IMR-90 (cell line): ENCODE measurements at regions not wholly inside any gene's neighbourhood (a gene's known extent, or its start where the extent isn't known, plus 50 kb on each side); places are given as distances from the start of the nearest gene placed in this dataset.

Source experiments
- ATAC-seq: fragments of 200-7000 bp; cut with Tn5 transposase; 2 replicates; pipeline ENCODE4 v1.9.1; 2020; ENCODE audit warnings: low read depth, mild to moderate bottlenecking, moderate library complexity
- BruUV-seq: library from RNA; stranded (reverse); fragments of 400-500 nt; replicated peaks from 2 replicates; lab custom pipeline; 2021; lab: Mats Ljungman, UMichigan
- CTCF ChIA-PET: fragments of 300-600 bp; formaldehyde crosslinking; extraction: SDS; loops from one replicate; lab custom pipeline; 2021; ENCODE audit warnings: antibody characterized with exemption; lab: Yijun Ruan, JAX
- POLR2A ChIA-PET: fragments of 300-600 bp; sonication (Branson Sonifier 250); formaldehyde crosslinking; loops from one replicate; lab custom pipeline; 2022; ENCODE audit warnings: antibody characterized with exemption; ENCODE audit not compliant: unreplicated experiment; lab: Charles Lee
- DNase-seq: peaks from one replicate; pipeline ENCODE4 v3.0.0; 2013
- H2AFZ ChIP-seq: replicated peaks from 2 replicates; pipeline ENCODE3; 2013; ENCODE audit warnings: low read length, mild to moderate bottlenecking; ENCODE audit not compliant: poor library complexity
- H2AK5ac ChIP-seq: 2 replicates; pipeline ENCODE4 v1.6.1; 2013; ENCODE audit warnings: low read depth, low read length, inconsistent platforms
- H2AK9ac ChIP-seq: replicated peaks from 2 replicates; pipeline ENCODE3; 2013; ENCODE audit warnings: mild to moderate bottlenecking, low read depth, low read length, moderate library complexity; ENCODE audit not compliant: poor library complexity
- H2BK120ac ChIP-seq: 2 replicates; pipeline ENCODE4 v1.6.1; 2013; ENCODE audit warnings: low read depth, low read length, inconsistent platforms
- H2BK15ac ChIP-seq: 3 replicates; pipeline ENCODE4 v1.6.1; 2013; ENCODE audit warnings: low read depth, low read length, inconsistent platforms
- H2BK20ac ChIP-seq: 2 replicates; pipeline ENCODE4 v1.6.1; 2013; ENCODE audit warnings: low read depth, mild to moderate bottlenecking, inconsistent platforms, low read length, moderate library complexity
- H2BK5ac ChIP-seq: 2 replicates; pipeline ENCODE4 v1.6.1; 2013; ENCODE audit warnings: mild to moderate bottlenecking, low read depth, low read length, inconsistent platforms; ENCODE audit not compliant: poor library complexity, severe bottlenecking
- H3K14ac ChIP-seq: replicated peaks from 2 replicates; pipeline ENCODE4 v1.6.1; 2013; ENCODE audit warnings: low read depth, low read length, inconsistent platforms
- H3K18ac ChIP-seq: 2 replicates; pipeline ENCODE4 v1.6.1; 2013; ENCODE audit warnings: low read depth, low read length, control low read depth
- H3K23ac ChIP-seq: 2 replicates; pipeline ENCODE4 v1.6.1; 2013; ENCODE audit warnings: low read depth, low read length, inconsistent platforms
- H3K27ac ChIP-seq: 2 replicates; pipeline ENCODE4 v1.5.1; 2013; ENCODE audit warnings: mild to moderate bottlenecking, control low read depth, low read length; ENCODE audit not compliant: insufficient read depth
- H3K27me3 ChIP-seq: 2 replicates; pipeline ENCODE4 v1.6.1; 2013; ENCODE audit warnings: low read length; ENCODE audit not compliant: control insufficient read depth, insufficient read depth
- H3K36me3 ChIP-seq: 2 replicates; pipeline ENCODE4 v1.6.1; 2013; ENCODE audit warnings: low read length, mixed read lengths; ENCODE audit not compliant: control insufficient read depth, insufficient read depth
- H3K4ac ChIP-seq: 2 replicates; pipeline ENCODE4 v1.6.1; 2013; ENCODE audit warnings: low read depth, low read length, inconsistent platforms
- H3K4me1 ChIP-seq: 2 replicates; pipeline ENCODE4 v1.6.1; 2013; ENCODE audit warnings: low read length, mixed read lengths; ENCODE audit not compliant: control insufficient read depth, insufficient read depth
- H3K4me2 ChIP-seq: 2 replicates; pipeline ENCODE4 v1.6.1; 2013; ENCODE audit warnings: low read depth, mild to moderate bottlenecking, control low read depth, low read length, moderate library complexity
- H3K4me3 ChIP-seq: 2 replicates; pipeline ENCODE4 v1.5.1; 2013; ENCODE audit warnings: low read depth, mild to moderate bottlenecking, control low read depth, low read length, moderate library complexity; ENCODE audit not compliant: insufficient read depth
- H3K56ac ChIP-seq: 2 replicates; pipeline ENCODE4 v1.6.1; 2013; ENCODE audit warnings: low read length, inconsistent platforms; ENCODE audit not compliant: insufficient read depth; ENCODE audit errors: extremely low read depth
- H3K79me1 ChIP-seq, 2 experiments: 2 replicates each; pipeline ENCODE4 v1.6.1; 2013; ENCODE audit warnings: low read length in 2 of 2, inconsistent platforms in 1 of 2, low read depth in 1 of 2
- H3K9ac ChIP-seq: 2 replicates; pipeline ENCODE4 v1.6.1; 2013; ENCODE audit warnings: low read depth, low read length, control low read depth
- H3K9me1 ChIP-seq: 2 replicates; pipeline ENCODE4 v1.6.1; 2013; ENCODE audit warnings: low read length, inconsistent platforms; ENCODE audit not compliant: insufficient read depth
- H3K9me3 ChIP-seq: 2 replicates; pipeline ENCODE4 v1.6.1; 2013; ENCODE audit warnings: low read length; ENCODE audit not compliant: control insufficient read depth, insufficient read depth
- H4K20me1 ChIP-seq: 2 replicates; pipeline ENCODE4 v1.6.1; 2013; ENCODE audit warnings: low read length, inconsistent platforms; ENCODE audit not compliant: insufficient read depth
- H4K5ac ChIP-seq: 2 replicates; pipeline ENCODE4 v1.6.1; 2013; ENCODE audit warnings: mild to moderate bottlenecking, low read depth, low read length, control low read depth
- H4K8ac ChIP-seq, 2 experiments: 2 replicates each; pipeline ENCODE4 v1.6.1; 2013; ENCODE audit warnings: low read depth in 2 of 2, low read length in 2 of 2, control low read depth in 1 of 2, inconsistent platforms in 1 of 2
- H4K91ac ChIP-seq: 2 replicates; pipeline ENCODE4 v1.6.1; 2013; ENCODE audit warnings: low read depth, low read length, inconsistent platforms; ENCODE audit not compliant: insufficient read depth
- ELK1 ChIP-seq: fragments of 150-350 bp; IDR thresholded peaks from 2 replicates; pipeline ENCODE4 v1.6.1; 2016; ENCODE audit warnings: low read depth, mild to moderate bottlenecking, low read length, moderate library complexity, borderline replicate concordance
- WGBS, 2 experiments: methylation state at CpG; one replicate each; pipeline versions ENCODE4 v1.1.5 to v1.1.7; 2013; ENCODE audit warnings: missing lambda C conversion rate in 2 of 2; ENCODE audit not compliant: insufficient read length in 1 of 2; ENCODE audit errors: extremely low coverage in 2 of 2; 5-methylcytosine and 5-hydroxymethylcytosine counted together
- dilution Hi-C: fragments of 300-500 bp; cut with HindIII; formaldehyde crosslinking; loops from one replicate; pipeline ENCODE4 v1.14.3; 2018; ENCODE audit warnings: low sequenced_read_pairs; ENCODE audit not compliant: unreplicated experiment
- in situ Hi-C: fragments of 300-500 bp; cut with MboI; formaldehyde crosslinking; loops from 3 replicates; pipeline ENCODE4 v1.14.3; 2019; ENCODE audit warnings: low sequenced_read_pairs, inconsistent platforms, mixed read lengths
- intact Hi-C: fragments of 100-400 bp; cut with micrococcal nuclease; formaldehyde crosslinking; loops from 2 replicates; pipeline ENCODE4 v1.10.0; 2022

- H3K4me3 ChIP-seq: no peak overlapping the region
- intact Hi-C loops: no loop called here
- peak overlapping the region; percentile 75; the same call in 1 of the 2 replicates for H3K4ac ChIP-seq
- H4K8ac ChIP-seq: no peak overlapping the region
- no peak overlapping the region for H4K5ac ChIP-seq
- no TSS peak for BruUV-seq
- H3K9me3 ChIP-seq: no peaks in the 10 kb centered on the region
- H4K20me1 ChIP-seq: no peaks in the 10 kb centered on the region
- H3K14ac ChIP-seq: no peak overlapping the region
- H2BK120ac ChIP-seq: peak overlapping the region; percentile 45; the same call in 1 of the 2 replicates
- no peaks in the 10 kb centered on the region for H3K79me1 ChIP-seq
- H3K56ac ChIP-seq: no peak overlapping the region
- no peak overlapping the region for H3K27ac ChIP-seq
- H2BK5ac ChIP-seq: no peak overlapping the region
- DNase-seq (no peak), ATAC-seq (no peak)
- ChIA-PET CTCF (no interaction called here), POLR2A (no interaction called here)
- no peak overlapping the region for H3K4me2 ChIP-seq
- no peaks in the 10 kb centered on the region for H3K36me3 ChIP-seq
- peak overlapping the region; percentile 50; the same call in 1 of the 2 replicates for H4K91ac ChIP-seq
- TF ChIP-seq ELK1: no peak
- dilution Hi-C loops: no loop called here
- H2AK5ac ChIP-seq: peak overlapping the region; percentile 75; the same call in 1 of the 2 replicates
- H3K27me3 ChIP-seq: no peaks in the 10 kb centered on the region
- in situ Hi-C loops: no loop called here
- H2BK20ac ChIP-seq: peak overlapping the region; percentile 38; the same call in 1 of the 2 replicates
- H2AK9ac ChIP-seq: peak overlapping the region; percentile 22
- H3K18ac ChIP-seq: no peak overlapping the region
- H3K4me1 ChIP-seq: peaks cover 5% of the 10 kb centered on the region; the same call in 1 of the 2 replicates
- peak overlapping the region; percentile 72; the same call in 1 of the 3 replicates for H2BK15ac ChIP-seq
- H3K23ac ChIP-seq: no peak overlapping the region
- 90% methylated on average over 2 of the region's 6 CpGs; no CpG with 5 or more reads in 1 of the 2 experiments for WGBS, 2 experiments
- H2AFZ ChIP-seq: peak overlapping the region; percentile 16
- H3K9me1 ChIP-seq: peaks cover 16% of the 10 kb centered on the region; the same call in 1 of the 2 replicates
- H3K9ac ChIP-seq: no peak overlapping the region
These were observed 105.5 kb upstream of the TMEM72 start for GRCh38 chr10:44805466-44806210.
